ENCODE measurements at regions not wholly inside any gene's neighbourhood (a gene's known extent, or its start where the extent isn't known, plus 50 kb on each side); places are given as distances from the start of the nearest gene placed in this dataset.
"Not testable (repeated sequence)": the region's sequence is repeated elsewhere in the genome, so short reads cannot be mapped to it uniquely, and the experiment has no call there.

GRCh38 chr3:144749536-144750253 is 778.1 kb downstream of the DIPK2A start:
- H3K4me3 ChIP-seq (ENCODE audit: insufficient read depth, low read depth, low read length); H3K4me1 ChIP-seq (ENCODE audit: control insufficient read depth, insufficient read depth, low read length); H3K27me3 ChIP-seq (ENCODE audit: control insufficient read depth, insufficient read depth, low read length, poor library complexity, severe bottlenecking); H3K9me3 ChIP-seq (ENCODE audit: control insufficient read depth, low read length); H3K36me3 ChIP-seq (ENCODE audit: control insufficient read depth, insufficient read depth, low read length); H3K27ac ChIP-seq (ENCODE audit: insufficient read depth, low read depth, low read length, poor library complexity, severe bottlenecking): not testable (repeated sequence)
- 96 to 97% methylated on average over 35 to 36 of the region's 38 CpGs for WGBS, 2 experiments

DNA sequence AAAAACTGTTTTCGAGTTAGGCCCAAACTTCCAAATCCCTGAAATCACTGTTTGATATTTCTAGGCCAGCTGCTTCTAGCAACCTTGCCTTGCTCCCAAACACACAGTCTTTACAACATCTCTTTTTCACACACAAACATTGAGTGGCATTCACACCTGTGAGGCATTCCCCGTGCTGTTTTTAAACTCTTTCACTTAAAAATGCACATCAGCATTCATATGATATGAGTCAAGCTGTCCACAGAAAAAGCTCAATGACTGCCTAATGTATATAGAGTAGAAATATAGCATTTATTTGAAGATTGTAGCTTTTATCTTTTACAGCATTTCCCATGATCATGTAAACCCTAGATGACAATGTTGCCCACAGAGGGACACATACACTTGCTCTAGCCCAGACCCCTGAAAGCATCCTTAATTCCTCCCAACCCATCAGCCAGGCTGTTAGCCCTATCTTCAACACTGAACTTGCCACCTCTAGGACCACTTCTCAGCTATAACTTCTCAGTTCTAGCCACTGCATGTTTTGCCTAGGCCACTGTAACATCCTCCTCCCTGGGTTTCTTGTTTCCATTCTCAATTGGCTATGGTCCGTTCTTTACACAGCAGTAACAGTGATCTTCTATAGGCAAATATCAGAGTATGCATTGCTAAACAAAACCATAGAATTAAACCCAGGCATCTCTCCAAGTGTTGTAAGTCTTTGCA is 782.6 kb downstream of the DIPK2A start:
- Histone ChIP-seq H3K4me3 (ENCODE audit: insufficient read depth, low read depth, low read length) (no peak overlapping the region), H3K36me3 (ENCODE audit: control insufficient read depth, insufficient read depth, low read length) (no peaks in the 10 kb centered on the region), H3K27me3 (ENCODE audit: control insufficient read depth, insufficient read depth, low read length, poor library complexity, severe bottlenecking) (no peaks in the 10 kb centered on the region), H3K4me1 (ENCODE audit: control insufficient read depth, insufficient read depth, low read length) (no peaks in the 10 kb centered on the region), H3K9me3 (ENCODE audit: control insufficient read depth, low read length) (no peaks in the 10 kb centered on the region), H3K27ac (ENCODE audit: insufficient read depth, low read depth, low read length, poor library complexity, severe bottlenecking) (no peak overlapping the region)
- WGBS, 2 experiments, result 92 to 93% methylated on average over 3 of the region's 3 CpGs

- WGBS, 2 experiments, result 96 to 97% methylated on average over 26 to 27 of the region's 27 CpGs
- no peaks in the 10 kb centered on the region for H3K4me1 ChIP-seq (ENCODE audit: control insufficient read depth, insufficient read depth, low read length)
- H3K27me3 ChIP-seq (ENCODE audit: control insufficient read depth, insufficient read depth, low read length, poor library complexity, severe bottlenecking), result no peaks in the 10 kb centered on the region
- H3K36me3 ChIP-seq (ENCODE audit: control insufficient read depth, insufficient read depth, low read length), result no peaks in the 10 kb centered on the region
- no peak overlapping the region for H3K4me3 ChIP-seq (ENCODE audit: insufficient read depth, low read depth, low read length)
- no peak overlapping the region for H3K27ac ChIP-seq (ENCODE audit: insufficient read depth, low read depth, low read length, poor library complexity, severe bottlenecking)
- H3K9me3 ChIP-seq (ENCODE audit: control insufficient read depth, low read length), result no peaks in the 10 kb centered on the region
These were observed 785.2 kb downstream of the DIPK2A start for GRCh38 chr3:144756704-144757440.

DNA sequence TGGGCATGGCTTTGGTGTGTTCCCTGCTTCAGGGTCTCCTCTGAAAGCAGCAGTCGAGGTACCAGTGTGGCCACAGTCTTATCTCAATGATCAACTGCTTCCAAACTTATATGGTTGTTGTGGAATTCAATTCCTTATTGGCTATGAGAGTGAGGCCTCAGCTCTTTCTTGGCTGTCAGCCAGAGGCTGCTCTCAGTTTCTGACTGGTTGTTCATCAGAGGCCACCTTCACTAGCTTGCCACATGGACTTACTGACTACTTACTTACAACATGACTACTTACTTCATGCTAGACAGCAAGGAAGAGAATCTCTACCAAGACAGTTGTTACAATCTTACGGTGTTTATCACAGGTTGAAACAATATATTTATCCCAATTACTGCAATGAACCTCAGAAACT is 789.2 kb downstream of the DIPK2A start:
- no peak overlapping the region for H3K27ac ChIP-seq (ENCODE audit: insufficient read depth, low read depth, low read length, poor library complexity, severe bottlenecking)
- WGBS, 2 experiments, result 96 to 100% methylated on average over 2 of the region's 2 CpGs
- no peaks in the 10 kb centered on the region for H3K36me3 ChIP-seq (ENCODE audit: control insufficient read depth, insufficient read depth, low read length)
- H3K4me1 ChIP-seq (ENCODE audit: control insufficient read depth, insufficient read depth, low read length), result no peaks in the 10 kb centered on the region
- H3K4me3 ChIP-seq (ENCODE audit: insufficient read depth, low read depth, low read length), result no peak overlapping the region
- H3K9me3 ChIP-seq (ENCODE audit: control insufficient read depth, low read length), result no peaks in the 10 kb centered on the region
- no peaks in the 10 kb centered on the region for H3K27me3 ChIP-seq (ENCODE audit: control insufficient read depth, insufficient read depth, low read length, poor library complexity, severe bottlenecking)

GRCh38 chr3:144762091-144762490 is 790.5 kb downstream of the DIPK2A start:
- 89 to 95% methylated on average over 1 of the region's 1 CpG for WGBS, 2 experiments
- H3K4me3 ChIP-seq (ENCODE audit: insufficient read depth, low read depth, low read length), result no peak overlapping the region
- no peak overlapping the region for H3K27ac ChIP-seq (ENCODE audit: insufficient read depth, low read depth, low read length, poor library complexity, severe bottlenecking)
- H3K36me3 ChIP-seq (ENCODE audit: control insufficient read depth, insufficient read depth, low read length), result no peaks in the 10 kb centered on the region
- H3K27me3 ChIP-seq (ENCODE audit: control insufficient read depth, insufficient read depth, low read length, poor library complexity, severe bottlenecking), result no peaks in the 10 kb centered on the region
- H3K9me3 ChIP-seq (ENCODE audit: control insufficient read depth, low read length), result no peaks in the 10 kb centered on the region
- no peaks in the 10 kb centered on the region for H3K4me1 ChIP-seq (ENCODE audit: control insufficient read depth, insufficient read depth, low read length)

DNA sequence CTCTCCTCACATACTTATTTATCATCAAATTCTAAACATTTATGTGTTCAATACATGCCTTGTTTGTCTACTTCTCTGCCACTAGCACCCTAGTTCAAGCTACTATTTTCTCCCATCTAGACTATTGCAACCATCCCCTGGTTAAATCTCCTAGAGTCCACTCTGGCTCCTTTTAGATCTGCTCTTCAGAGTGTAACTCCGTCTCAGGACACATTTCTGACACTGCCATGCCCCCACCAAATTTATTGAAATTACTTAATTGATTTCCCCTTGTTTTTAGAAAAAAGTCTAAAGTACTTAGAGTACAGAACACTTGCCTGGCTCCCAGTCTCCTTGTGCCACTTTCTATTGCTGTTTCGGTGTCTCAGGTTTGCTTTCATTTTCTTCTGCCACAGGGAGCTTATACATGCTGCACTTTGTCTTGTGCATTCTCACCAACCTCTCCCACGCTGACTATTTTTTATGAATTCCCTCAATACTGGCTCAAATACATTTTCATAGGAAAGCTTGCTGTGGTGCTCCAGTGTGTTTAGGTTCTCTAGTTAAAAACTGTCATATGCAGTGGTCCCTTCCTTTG is 792.3 kb downstream of the DIPK2A start:
- 93 to 94% methylated on average over 3 of the region's 3 CpGs for WGBS, 2 experiments
- H3K36me3 ChIP-seq (ENCODE audit: control insufficient read depth, insufficient read depth, low read length), result no peaks in the 10 kb centered on the region
- H3K27me3 ChIP-seq (ENCODE audit: control insufficient read depth, insufficient read depth, low read length, poor library complexity, severe bottlenecking), result no peaks in the 10 kb centered on the region
- H3K27ac ChIP-seq (ENCODE audit: insufficient read depth, low read depth, low read length, poor library complexity, severe bottlenecking), result no peak overlapping the region
- no peak overlapping the region for H3K4me3 ChIP-seq (ENCODE audit: insufficient read depth, low read depth, low read length)
- no peaks in the 10 kb centered on the region for H3K9me3 ChIP-seq (ENCODE audit: control insufficient read depth, low read length)
- no peaks in the 10 kb centered on the region for H3K4me1 ChIP-seq (ENCODE audit: control insufficient read depth, insufficient read depth, low read length)

GRCh38 chr3:144770281-144770680 is 798.7 kb downstream of the DIPK2A start:
- H3K27ac ChIP-seq (ENCODE audit: insufficient read depth, low read depth, low read length, poor library complexity, severe bottlenecking), result no peak overlapping the region
- no peaks in the 10 kb centered on the region for H3K27me3 ChIP-seq (ENCODE audit: control insufficient read depth, insufficient read depth, low read length, poor library complexity, severe bottlenecking)
- no peaks in the 10 kb centered on the region for H3K36me3 ChIP-seq (ENCODE audit: control insufficient read depth, insufficient read depth, low read length)
- WGBS, 2 experiments, result 84 to 91% methylated on average over 1 of the region's 1 CpG
- no peaks in the 10 kb centered on the region for H3K9me3 ChIP-seq (ENCODE audit: control insufficient read depth, low read length)
- no peaks in the 10 kb centered on the region for H3K4me1 ChIP-seq (ENCODE audit: control insufficient read depth, insufficient read depth, low read length)
- no peak overlapping the region for H3K4me3 ChIP-seq (ENCODE audit: insufficient read depth, low read depth, low read length)

DNA sequence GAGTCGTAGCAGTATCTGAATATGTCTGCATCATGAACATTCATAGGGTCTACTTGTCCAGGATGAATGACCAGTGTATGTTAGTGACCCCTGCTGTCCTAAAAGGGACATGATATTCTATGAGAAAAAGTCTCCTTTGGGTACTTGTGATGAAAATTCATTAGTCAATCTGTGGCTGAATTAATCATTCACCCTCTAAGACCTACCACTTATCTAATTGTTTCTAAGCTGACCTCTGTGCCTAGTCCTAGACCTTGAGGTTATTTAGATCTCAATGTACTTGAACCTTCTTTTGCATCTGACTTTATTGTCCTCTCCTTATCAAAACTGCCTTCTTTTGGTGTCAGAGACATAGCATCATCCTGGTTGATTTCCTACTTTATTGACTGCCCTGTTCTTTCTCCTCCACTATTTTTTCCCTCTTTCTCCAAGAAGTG is 799.3 kb downstream of the DIPK2A start:
- Histone ChIP-seq H3K36me3 (ENCODE audit: control insufficient read depth, insufficient read depth, low read length) (no peaks in the 10 kb centered on the region), H3K4me1 (ENCODE audit: control insufficient read depth, insufficient read depth, low read length) (no peaks in the 10 kb centered on the region), H3K4me3 (ENCODE audit: insufficient read depth, low read depth, low read length) (no peak overlapping the region), H3K9me3 (ENCODE audit: control insufficient read depth, low read length) (no peaks in the 10 kb centered on the region), H3K27ac (ENCODE audit: insufficient read depth, low read depth, low read length, poor library complexity, severe bottlenecking) (no peak overlapping the region), H3K27me3 (ENCODE audit: control insufficient read depth, insufficient read depth, low read length, poor library complexity, severe bottlenecking) (no peaks in the 10 kb centered on the region)
- 68 to 69% methylated on average over 1 of the region's 1 CpG for WGBS, 2 experiments

- no peaks in the 10 kb centered on the region for H3K4me1 ChIP-seq (ENCODE audit: control insufficient read depth, insufficient read depth, low read length)
- H3K27ac ChIP-seq (ENCODE audit: insufficient read depth, low read depth, low read length, poor library complexity, severe bottlenecking), result no peak overlapping the region
- no peaks in the 10 kb centered on the region for H3K9me3 ChIP-seq (ENCODE audit: control insufficient read depth, low read length)
- H3K36me3 ChIP-seq (ENCODE audit: control insufficient read depth, insufficient read depth, low read length), result no peaks in the 10 kb centered on the region
- H3K27me3 ChIP-seq (ENCODE audit: control insufficient read depth, insufficient read depth, low read length, poor library complexity, severe bottlenecking), result no peaks in the 10 kb centered on the region
- 87 to 94% methylated on average over 1 of the region's 2 CpGs for WGBS, 2 experiments
- no peak overlapping the region for H3K4me3 ChIP-seq (ENCODE audit: insufficient read depth, low read depth, low read length)
These were observed 799.8 kb downstream of the DIPK2A start for GRCh38 chr3:144771381-144771870.

- Histone ChIP-seq H3K27ac (ENCODE audit: insufficient read depth, low read depth, low read length, poor library complexity, severe bottlenecking) (no peak overlapping the region), H3K36me3 (ENCODE audit: control insufficient read depth, insufficient read depth, low read length) (no peaks in the 10 kb centered on the region), H3K27me3 (ENCODE audit: control insufficient read depth, insufficient read depth, low read length, poor library complexity, severe bottlenecking) (no peaks in the 10 kb centered on the region), H3K4me1 (ENCODE audit: control insufficient read depth, insufficient read depth, low read length) (no peaks in the 10 kb centered on the region), H3K4me3 (ENCODE audit: insufficient read depth, low read depth, low read length) (no peak overlapping the region), H3K9me3 (ENCODE audit: control insufficient read depth, low read length) (no peaks in the 10 kb centered on the region)
- 89 to 96% methylated on average over 2 to 3 of the region's 3 CpGs for WGBS, 2 experiments
These were observed 800.7 kb downstream of the DIPK2A start for GRCh38 chr3:144772372-144772771.

Measured in ectodermal cell (in vitro differentiated cells).